BJ (cell line): ENCODE measurements at regions not wholly inside any gene's neighbourhood (a gene's known extent, or its start where the extent isn't known, plus 50 kb on each side); places are given as distances from the start of the nearest gene placed in this dataset.
"Not testable (repeated sequence)": the region's sequence is repeated elsewhere in the genome, so short reads cannot be mapped to it uniquely, and the experiment has no call there.

Experiments
- CTCF ChIA-PET: fragments of 350-600 bp; formaldehyde crosslinking; extraction: SDS; loops from one replicate; lab custom pipeline; 2021; ENCODE audit warnings: antibody characterized with exemption, inconsistent platforms; lab: Yijun Ruan, JAX
- POLR2A ChIA-PET: fragments of 300-600 bp; sonication (Branson Sonifier 250); formaldehyde crosslinking; extraction: SDS; loops from one replicate; lab custom pipeline; 2021; ENCODE audit warnings: antibody characterized with exemption; lab: Charles Lee
- DNase-seq: peaks from one replicate; pipeline ENCODE4 v3.0.0-alpha.2; 2011; ENCODE audit warnings: low read depth
- H3K27me3 ChIP-seq: 2 replicates; pipeline ENCODE4 v1.6.0; 2011; ENCODE audit warnings: low read length; ENCODE audit not compliant: control insufficient read depth, insufficient read depth
- H3K36me3 ChIP-seq: 2 replicates; pipeline ENCODE4 v1.5.1; 2011; ENCODE audit warnings: low read length; ENCODE audit not compliant: control insufficient read depth, insufficient read depth
- H3K4me3 ChIP-seq: 2 replicates; pipeline ENCODE4 v1.5.1; 2011; ENCODE audit warnings: low read depth, mild to moderate bottlenecking, control low read depth, low read length
- CTCF ChIP-seq: IDR thresholded peaks from 2 replicates; pipeline ENCODE4 v1.5.1; 2011; ENCODE audit warnings: low read depth, mild to moderate bottlenecking, control low read depth, inconsistent platforms, low read length, moderate library complexity; ENCODE audit not compliant: insufficient read depth

GRCh38 chr1:38497921-38498656 is 361.5 kb downstream of the RRAGC start:
- CTCF ChIA-PET: interaction anchor here (0.7 kb wide), 1 partner anchor 1922 kb away, joined by 3 read pairs; no protein-coding TSS in a partner anchor

GRCh38 chr1:38493306-38493705 is 366.3 kb downstream of the RRAGC start:
- H3K4me3 ChIP-seq, DNase-seq, CTCF ChIA-PET, POLR2A ChIA-PET, H3K27me3 ChIP-seq, H3K36me3 ChIP-seq: not testable (repeated sequence)

More at GRCh38 chr1:38497921-38498656, 361.5 kb downstream of the RRAGC start:
- H3K4me3 ChIP-seq: no peak overlapping the region
- no peaks in the 10 kb centered on the region; the same call in 1 of the 2 replicates for H3K27me3 ChIP-seq
- POLR2A ChIA-PET: no interaction called here
- H3K36me3 ChIP-seq: no peaks in the 10 kb centered on the region
- TF ChIP-seq CTCF: no peak
- DNase-seq: no peak

GRCh38 chr1:38489844-38490270 is 369.7 kb downstream of the RRAGC start:
- CTCF ChIA-PET: interaction anchor here (2.2 kb wide), 1 partner anchor 15 kb away, joined by 6 read pairs; no protein-coding TSS in a partner anchor
- TF ChIP-seq CTCF: peak; percentile 39; the same call in 1 of the 2 replicates
- Histone ChIP-seq H3K4me3 (no peak overlapping the region), H3K27me3 (no peaks in the 10 kb centered on the region), H3K36me3 (no peaks in the 10 kb centered on the region)
- POLR2A ChIA-PET: no interaction called here
- no peak for DNase-seq

DNA sequence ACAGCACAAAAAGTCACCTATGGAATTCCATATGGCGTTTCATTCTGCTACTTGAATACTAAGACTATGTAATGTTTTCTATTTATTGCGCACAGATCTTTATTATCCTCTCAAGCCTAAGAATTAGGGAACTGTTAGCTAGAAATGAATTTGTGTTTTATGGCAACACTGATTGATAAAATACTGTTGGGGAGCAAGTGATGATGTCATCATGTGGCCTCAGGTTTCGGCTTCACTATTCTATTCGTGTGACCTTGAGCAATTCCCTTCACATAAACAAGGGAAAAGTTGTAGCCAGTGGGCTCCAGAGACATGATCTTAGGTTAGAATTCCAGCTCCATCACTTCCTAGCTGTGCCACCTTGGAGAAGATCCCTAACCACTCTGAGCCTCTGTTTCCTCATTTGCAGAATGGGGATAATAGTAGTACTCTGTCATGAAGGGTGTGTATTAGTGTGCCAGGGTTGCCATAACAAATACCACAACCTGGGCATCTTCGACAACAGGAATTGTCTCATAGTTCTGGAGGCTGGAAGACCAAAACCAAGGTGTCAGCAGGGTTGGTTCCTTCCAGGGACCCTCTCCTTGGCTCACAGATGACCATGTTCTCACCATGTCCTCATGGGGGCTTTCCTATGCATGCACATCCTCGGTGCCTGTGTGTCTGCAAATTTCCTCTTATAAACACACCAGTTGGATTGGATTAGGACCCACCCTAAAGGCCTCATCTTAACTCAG is 371.2 kb downstream of the RRAGC start:
- no peak for TF ChIP-seq CTCF
- POLR2A ChIA-PET: no interaction called here
- no peaks in the 10 kb centered on the region for H3K36me3 ChIP-seq
- no peak overlapping the region for H3K4me3 ChIP-seq
- DNase-seq: no peak
- CTCF ChIA-PET: no interaction called here
- H3K27me3 ChIP-seq: no peaks in the 10 kb centered on the region

GRCh38 chr1:38487396-38487795 is 372.2 kb downstream of the RRAGC start:
- no peak for DNase-seq
- ChIA-PET POLR2A (no interaction called here), CTCF (no interaction called here)
- H3K27me3 ChIP-seq: no peaks in the 10 kb centered on the region
- no peak overlapping the region for H3K4me3 ChIP-seq
- TF ChIP-seq CTCF: no peak
- H3K36me3 ChIP-seq: no peaks in the 10 kb centered on the region
